Mammary epithelial cell (primary cell): ENCODE measurements at regions not wholly inside any gene's neighbourhood (a gene's known extent, or its start where the extent isn't known, plus 50 kb on each side); places are given as distances from the start of the nearest gene placed in this dataset.

Experiments used
- CTCF ChIP-seq, 2 donors: IDR thresholded peaks in 1 of 2; conservative IDR thresholded peaks in 1 of 2; 2 replicates each; pipeline ENCODE4 v1.5.1; 2011 to 2012; ENCODE audit warnings: inconsistent platforms in 2 of 2, low read length in 2 of 2, mild to moderate bottlenecking in 2 of 2, control low read depth in 1 of 2, low read depth in 1 of 2; ENCODE audit not compliant: insufficient read depth in 1 of 2; ENCODE audit errors: extremely low read depth in 1 of 2
- EZH2 ChIP-seq: IDR thresholded peaks from 2 replicates; pipeline ENCODE4 v1.6.1; 2012; ENCODE audit warnings: low read length, inconsistent platforms, borderline replicate concordance

GRCh38 chr5:162484986-162485385 is 417.4 kb downstream of the GABRG2 start:
- TF ChIP-seq EZH2: no peak
- TF ChIP-seq CTCF (conservative IDR thresholded peaks at IDR 0.05 in 1 of 2, IDR thresholded peaks at IDR 0.05 in 1 of 2; ENCODE audit: extremely low read depth in 1 of 2, insufficient read depth in 1 of 2, low read depth in 1 of 2, low read length in 2 of 2): no peak
